NCI-H2227 (cell line): ENCODE measurements at regions not wholly inside any gene's neighbourhood (a gene's known extent, or its start where the extent isn't known, plus 50 kb on each side); places are given as distances from the start of the nearest gene placed in this dataset.

Experiments
- DNase-seq: peaks from one replicate; lab custom pipeline; 2025; ENCODE audit not compliant: unreplicated experiment; lab: John Stamatoyannopoulos, UW

DNA sequence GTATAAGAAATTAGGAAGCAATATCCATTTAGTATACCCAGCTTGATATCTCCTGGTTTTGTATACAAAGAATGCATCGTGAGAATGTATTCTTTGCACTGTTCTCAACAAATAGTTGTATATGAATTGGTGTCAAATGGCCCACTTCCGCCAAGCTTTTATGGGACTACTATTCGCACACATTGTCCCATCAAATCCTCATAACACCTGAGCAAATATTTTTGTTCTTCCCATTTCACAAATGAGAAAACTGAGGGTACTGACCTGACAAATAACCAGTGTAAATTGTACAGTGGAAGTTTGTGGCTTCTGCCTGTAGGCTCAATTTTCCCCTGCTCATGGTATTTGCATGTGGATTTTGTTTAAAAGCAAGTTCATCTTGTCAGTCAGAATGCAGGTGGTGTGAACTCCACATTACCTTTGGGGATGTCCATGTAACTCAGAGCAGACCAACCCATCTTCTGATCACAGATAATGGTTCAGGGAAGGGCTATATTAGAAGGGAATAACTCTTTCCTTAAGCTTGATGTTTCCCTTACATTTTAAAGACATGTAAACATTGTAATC, 51.5 kb upstream of the FAM241A start:
- DNase-seq, result no peak

- DNase-seq, result no peak
Measured at GRCh38 chr4:112094330-112094729, 50.9 kb upstream of the FAM241A start.
